Tibial artery (tissue), 4 donors: ENCODE measurements at regions not wholly inside any gene's neighbourhood (a gene's known extent, or its start where the extent isn't known, plus 50 kb on each side); places are given as distances from the start of the nearest gene placed in this dataset.

Source experiments
- DNase-seq, 2 donors: peaks; one replicate each; pipeline ENCODE4 v3.0.0-alpha.2; 2019
- H3K27ac ChIP-seq, 2 donors: fragments of 200-600 bp; sonication (generic) in 1 of 2; 1 replicate in 1 of 2; 2 replicates in 1 of 2; pipeline ENCODE4 v1.5.1; 2018 to 2019; ENCODE audit warnings: mild to moderate bottlenecking in 1 of 2
- H3K27me3 ChIP-seq, 2 donors: fragments of 200-600 bp; sonication (generic) in 1 of 2; one replicate each; pipeline versions ENCODE4 v1.5.1 to v1.6.0; 2016 to 2019
- H3K36me3 ChIP-seq, 3 donors: fragments of 200-600 bp; sonication (generic) in 2 of 3; one replicate each; pipeline ENCODE4 v1.5.1; 2016 to 2019; ENCODE audit warnings: mild to moderate bottlenecking in 2 of 3
- H3K4me1 ChIP-seq, 4 donors: fragments of 200-600 bp; sonication (generic) in 2 of 4; 1 replicate in 3 of 4; 2 replicates in 1 of 4; pipeline ENCODE4 v1.5.1; 2016 to 2019
- H3K4me3 ChIP-seq, 2 donors: fragments of 200-600 bp; sonication (generic) in 1 of 2; 1 replicate in 1 of 2; 2 replicates in 1 of 2; pipeline ENCODE4 v1.5.1; 2018 to 2019; ENCODE audit warnings: mild to moderate bottlenecking in 2 of 2
- H3K9me3 ChIP-seq, 3 donors: fragments of 200-600 bp; sonication (generic) in 1 of 3; one replicate each; pipeline ENCODE4 v1.5.1; 2016 to 2019
- intact Hi-C: fragments of 100-400 bp; cut with DNase I; formaldehyde crosslinking; loops from one replicate; pipeline ENCODE4 v1.15.0; 2023; ENCODE audit warnings: low total_unique reads
- TF ChIP-seq, protein P1 (sequence below), 2 experiments: fragments of 200-600 bp in 1 of 2; fragments of 450-650 bp in 1 of 2; IDR thresholded peaks; one replicate each; pipeline ENCODE4 v1.5.1; 2017 to 2019; ENCODE audit warnings: antibody characterized with exemption in 2 of 2, mild to moderate bottlenecking in 1 of 2, moderate library complexity in 1 of 2

DNA sequence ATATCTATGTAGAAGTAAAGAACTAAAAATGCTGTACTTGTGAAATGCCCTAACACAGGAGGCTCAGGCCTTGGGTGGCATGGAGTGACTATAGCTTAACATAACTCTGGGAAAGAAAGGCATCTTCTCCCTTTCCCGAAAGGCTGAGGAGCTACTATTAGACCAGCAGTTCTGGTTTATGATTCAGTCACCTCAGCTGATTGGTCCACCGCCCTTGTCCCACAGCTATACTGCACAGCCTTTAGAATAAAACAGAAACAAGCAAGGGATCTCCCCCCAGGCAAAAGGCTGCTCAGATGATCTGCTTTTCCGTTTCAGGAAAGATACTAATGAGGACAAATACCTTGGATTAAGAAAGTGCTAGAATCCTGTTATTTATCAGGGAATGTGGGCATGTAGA, 171.3 kb downstream of the SNCA start:
- intact Hi-C loops, result no loop called here
- H3K4me3 ChIP-seq, result no peak overlapping the region

DNA sequence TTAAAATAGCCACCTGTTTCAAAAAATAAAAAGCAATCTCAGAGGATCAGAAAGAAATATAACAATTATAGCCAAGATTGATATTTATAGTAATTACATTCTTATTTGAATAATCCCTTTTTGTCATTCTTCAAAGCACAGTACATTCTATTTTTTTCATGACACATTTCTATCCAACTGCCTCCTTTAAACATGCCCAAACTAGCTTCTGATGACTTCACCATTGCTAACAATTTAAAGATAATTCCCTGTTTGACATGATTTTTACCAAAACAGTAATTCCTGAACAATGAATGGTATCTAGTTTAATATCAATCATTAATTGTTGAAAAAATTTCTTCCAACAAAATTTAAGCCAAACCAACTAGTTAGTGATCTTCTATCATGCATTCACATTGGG, 172.4 kb downstream of the SNCA start:
- no peaks in the 10 kb centered on the region for H3K9me3 ChIP-seq
- no peak overlapping the region for H3K4me3 ChIP-seq
- no peak for DNase-seq
- TF ChIP-seq, protein P1, sequence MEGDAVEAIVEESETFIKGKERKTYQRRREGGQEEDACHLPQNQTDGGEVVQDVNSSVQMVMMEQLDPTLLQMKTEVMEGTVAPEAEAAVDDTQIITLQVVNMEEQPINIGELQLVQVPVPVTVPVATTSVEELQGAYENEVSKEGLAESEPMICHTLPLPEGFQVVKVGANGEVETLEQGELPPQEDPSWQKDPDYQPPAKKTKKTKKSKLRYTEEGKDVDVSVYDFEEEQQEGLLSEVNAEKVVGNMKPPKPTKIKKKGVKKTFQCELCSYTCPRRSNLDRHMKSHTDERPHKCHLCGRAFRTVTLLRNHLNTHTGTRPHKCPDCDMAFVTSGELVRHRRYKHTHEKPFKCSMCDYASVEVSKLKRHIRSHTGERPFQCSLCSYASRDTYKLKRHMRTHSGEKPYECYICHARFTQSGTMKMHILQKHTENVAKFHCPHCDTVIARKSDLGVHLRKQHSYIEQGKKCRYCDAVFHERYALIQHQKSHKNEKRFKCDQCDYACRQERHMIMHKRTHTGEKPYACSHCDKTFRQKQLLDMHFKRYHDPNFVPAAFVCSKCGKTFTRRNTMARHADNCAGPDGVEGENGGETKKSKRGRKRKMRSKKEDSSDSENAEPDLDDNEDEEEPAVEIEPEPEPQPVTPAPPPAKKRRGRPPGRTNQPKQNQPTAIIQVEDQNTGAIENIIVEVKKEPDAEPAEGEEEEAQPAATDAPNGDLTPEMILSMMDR (IDR thresholded peaks at IDR 0.05), result no peak
- H3K27me3 ChIP-seq, result no peaks in the 10 kb centered on the region
- no peaks in the 10 kb centered on the region for H3K4me1 ChIP-seq
- intact Hi-C loops, result no loop called here
- H3K36me3 ChIP-seq, result no peaks in the 10 kb centered on the region
- no peak overlapping the region for H3K27ac ChIP-seq

More for the DNA sequence above, 171.3 kb downstream of the SNCA start:
- Histone ChIP-seq H3K36me3 (no peaks in the 10 kb centered on the region), H3K27ac (no peak overlapping the region), H3K9me3 (no peaks in the 10 kb centered on the region), H3K4me1 (no peaks in the 10 kb centered on the region), H3K27me3 (no peaks in the 10 kb centered on the region)
- DNase-seq, result no peak
- TF ChIP-seq, protein P1 (IDR thresholded peaks at IDR 0.05), result no peak

DNA sequence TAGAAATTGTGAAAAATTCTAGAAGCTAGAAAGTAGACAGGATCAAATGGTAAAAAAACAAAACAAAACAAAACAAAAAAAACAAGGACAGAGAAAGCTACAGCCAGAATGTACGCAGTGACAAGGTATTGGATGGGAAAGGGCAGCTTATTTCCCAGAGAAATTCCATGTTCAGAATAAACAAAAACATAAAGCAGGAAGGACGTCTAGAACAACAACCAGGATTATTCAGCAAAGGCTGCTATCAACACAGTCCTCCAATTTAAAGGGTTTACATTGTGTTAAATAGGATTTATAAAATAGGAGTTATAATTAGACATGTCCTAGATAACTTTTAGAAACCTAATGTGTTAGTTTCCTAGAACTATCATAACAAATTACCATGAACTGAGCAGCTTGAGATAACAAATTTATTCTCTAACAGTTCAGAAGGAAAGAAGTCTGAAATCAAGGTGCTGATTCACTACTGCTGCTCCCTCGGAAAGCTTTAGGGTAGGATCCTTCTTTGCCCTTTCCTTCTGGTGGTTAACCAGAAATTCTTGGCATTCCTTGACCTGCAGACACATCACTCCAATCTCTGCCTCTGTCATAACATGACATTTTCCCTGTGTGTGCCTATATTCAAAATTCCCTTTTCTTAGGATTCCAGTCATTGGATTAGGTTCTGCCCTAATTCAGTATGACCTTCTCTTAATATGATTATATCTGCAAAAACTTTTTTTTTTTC, 175.6 kb downstream of the SNCA start:
- DNase-seq, result no peak
- H3K4me1 ChIP-seq, result no peaks in the 10 kb centered on the region
- no peak overlapping the region for H3K4me3 ChIP-seq
- no peaks in the 10 kb centered on the region for H3K27me3 ChIP-seq
- no peaks in the 10 kb centered on the region for H3K9me3 ChIP-seq
- no peak overlapping the region for H3K27ac ChIP-seq
- TF ChIP-seq, protein P1 (IDR thresholded peaks at IDR 0.05), result no peak
- intact Hi-C loops, result no loop called here
- no peaks in the 10 kb centered on the region for H3K36me3 ChIP-seq

DNA sequence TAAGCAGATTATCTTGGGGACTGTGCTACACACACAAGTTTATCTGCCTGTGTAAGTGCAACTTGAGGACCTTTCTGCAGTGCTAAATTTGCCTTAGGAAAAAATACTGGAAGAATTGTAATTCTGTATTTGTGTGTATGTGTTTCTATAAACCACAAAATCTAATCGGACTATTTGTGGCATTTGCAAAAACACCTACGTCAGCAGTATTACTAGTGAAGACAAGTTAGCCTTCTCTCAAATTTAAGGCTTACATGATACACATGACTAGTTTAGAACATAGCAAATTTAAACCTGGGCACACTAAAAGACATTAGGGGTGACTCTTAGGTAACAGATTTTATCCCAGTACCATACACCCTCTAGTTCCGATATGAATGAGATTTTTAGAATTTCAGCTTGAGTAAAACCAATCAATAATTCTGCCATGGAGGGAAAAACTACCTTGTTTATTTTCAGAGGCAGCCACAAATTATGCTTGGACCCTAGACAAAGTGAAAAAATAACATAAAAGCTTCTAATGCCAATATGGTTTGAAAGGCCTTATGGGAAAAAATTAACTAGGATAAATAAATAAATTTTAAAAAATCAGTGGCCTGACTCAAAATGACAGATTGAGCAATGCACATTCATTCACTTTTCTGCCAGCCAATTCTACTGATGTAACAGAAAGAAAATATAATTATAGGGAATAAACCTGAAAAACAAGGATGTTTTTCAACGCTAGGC, 176.4 kb downstream of the SNCA start:
- no peak overlapping the region for H3K27ac ChIP-seq
- no peaks in the 10 kb centered on the region for H3K36me3 ChIP-seq
- H3K4me1 ChIP-seq, result no peaks in the 10 kb centered on the region
- H3K4me3 ChIP-seq, result no peak overlapping the region
- intact Hi-C loops, result no loop called here
- TF ChIP-seq, protein P1 (IDR thresholded peaks at IDR 0.05), result no peak
- no peak for DNase-seq
- H3K9me3 ChIP-seq, result no peaks in the 10 kb centered on the region
- no peaks in the 10 kb centered on the region for H3K27me3 ChIP-seq

DNA sequence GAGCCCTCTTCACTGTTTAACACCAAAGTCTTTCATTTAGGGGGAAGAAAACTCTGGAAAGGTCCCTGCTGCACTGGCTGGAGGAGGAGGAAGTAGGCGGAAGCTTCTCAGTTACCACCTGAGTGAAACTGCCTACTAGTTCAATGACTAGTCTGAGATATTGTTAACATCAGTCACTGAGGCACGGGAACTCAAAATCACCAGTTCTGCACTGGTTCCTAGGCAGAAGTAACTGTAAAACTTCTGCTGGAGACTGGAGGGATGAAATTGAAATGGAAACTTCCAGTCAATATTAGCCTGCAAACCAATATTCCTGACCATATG, 178.3 kb downstream of the SNCA start:
- Histone ChIP-seq H3K27ac (no peak overlapping the region), H3K4me1 (no peaks in the 10 kb centered on the region), H3K4me3 (no peak overlapping the region), H3K9me3 (no peaks in the 10 kb centered on the region), H3K27me3 (no peaks in the 10 kb centered on the region), H3K36me3 (no peaks in the 10 kb centered on the region)
- intact Hi-C loops, result no loop called here
- TF ChIP-seq, protein P1 (IDR thresholded peaks at IDR 0.05), result no peak
- DNase-seq, result no peak
